GM12873 (cell line): ENCODE measurements at regions not wholly inside any gene's neighbourhood (a gene's known extent, or its start where the extent isn't known, plus 50 kb on each side); places are given as distances from the start of the nearest gene placed in this dataset.

Experiments
- TF ChIP-seq, protein P1 (sequence below): IDR thresholded peaks from 2 replicates; pipeline ENCODE4 v1.5.1; 2012; ENCODE audit warnings: low read depth, mild to moderate bottlenecking, moderate library complexity, low read length, control low read depth; ENCODE audit not compliant: insufficient read depth; ENCODE audit errors: missing control alignments

DNA sequence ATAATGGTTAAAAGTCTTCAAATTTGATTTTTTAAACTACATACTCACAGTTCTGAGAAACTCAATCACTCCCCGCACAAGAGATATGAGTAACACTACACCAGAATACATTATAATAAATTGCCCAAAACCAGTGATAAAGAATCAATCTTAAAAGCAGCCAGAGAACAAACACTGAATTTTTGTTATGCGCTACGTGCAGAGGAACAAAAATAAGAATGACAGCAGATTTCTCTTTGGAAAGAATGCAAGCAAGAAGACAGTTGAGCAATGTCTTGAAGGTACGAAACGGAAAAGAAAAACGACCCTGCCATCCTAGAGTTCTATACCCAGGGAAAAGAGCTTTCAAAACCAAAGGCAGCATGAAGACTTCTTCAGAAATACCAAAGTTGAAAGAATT is 216.7 kb downstream of the TTLL2 start:
- TF ChIP-seq, protein P1, sequence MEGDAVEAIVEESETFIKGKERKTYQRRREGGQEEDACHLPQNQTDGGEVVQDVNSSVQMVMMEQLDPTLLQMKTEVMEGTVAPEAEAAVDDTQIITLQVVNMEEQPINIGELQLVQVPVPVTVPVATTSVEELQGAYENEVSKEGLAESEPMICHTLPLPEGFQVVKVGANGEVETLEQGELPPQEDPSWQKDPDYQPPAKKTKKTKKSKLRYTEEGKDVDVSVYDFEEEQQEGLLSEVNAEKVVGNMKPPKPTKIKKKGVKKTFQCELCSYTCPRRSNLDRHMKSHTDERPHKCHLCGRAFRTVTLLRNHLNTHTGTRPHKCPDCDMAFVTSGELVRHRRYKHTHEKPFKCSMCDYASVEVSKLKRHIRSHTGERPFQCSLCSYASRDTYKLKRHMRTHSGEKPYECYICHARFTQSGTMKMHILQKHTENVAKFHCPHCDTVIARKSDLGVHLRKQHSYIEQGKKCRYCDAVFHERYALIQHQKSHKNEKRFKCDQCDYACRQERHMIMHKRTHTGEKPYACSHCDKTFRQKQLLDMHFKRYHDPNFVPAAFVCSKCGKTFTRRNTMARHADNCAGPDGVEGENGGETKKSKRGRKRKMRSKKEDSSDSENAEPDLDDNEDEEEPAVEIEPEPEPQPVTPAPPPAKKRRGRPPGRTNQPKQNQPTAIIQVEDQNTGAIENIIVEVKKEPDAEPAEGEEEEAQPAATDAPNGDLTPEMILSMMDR, result no peak

DNA sequence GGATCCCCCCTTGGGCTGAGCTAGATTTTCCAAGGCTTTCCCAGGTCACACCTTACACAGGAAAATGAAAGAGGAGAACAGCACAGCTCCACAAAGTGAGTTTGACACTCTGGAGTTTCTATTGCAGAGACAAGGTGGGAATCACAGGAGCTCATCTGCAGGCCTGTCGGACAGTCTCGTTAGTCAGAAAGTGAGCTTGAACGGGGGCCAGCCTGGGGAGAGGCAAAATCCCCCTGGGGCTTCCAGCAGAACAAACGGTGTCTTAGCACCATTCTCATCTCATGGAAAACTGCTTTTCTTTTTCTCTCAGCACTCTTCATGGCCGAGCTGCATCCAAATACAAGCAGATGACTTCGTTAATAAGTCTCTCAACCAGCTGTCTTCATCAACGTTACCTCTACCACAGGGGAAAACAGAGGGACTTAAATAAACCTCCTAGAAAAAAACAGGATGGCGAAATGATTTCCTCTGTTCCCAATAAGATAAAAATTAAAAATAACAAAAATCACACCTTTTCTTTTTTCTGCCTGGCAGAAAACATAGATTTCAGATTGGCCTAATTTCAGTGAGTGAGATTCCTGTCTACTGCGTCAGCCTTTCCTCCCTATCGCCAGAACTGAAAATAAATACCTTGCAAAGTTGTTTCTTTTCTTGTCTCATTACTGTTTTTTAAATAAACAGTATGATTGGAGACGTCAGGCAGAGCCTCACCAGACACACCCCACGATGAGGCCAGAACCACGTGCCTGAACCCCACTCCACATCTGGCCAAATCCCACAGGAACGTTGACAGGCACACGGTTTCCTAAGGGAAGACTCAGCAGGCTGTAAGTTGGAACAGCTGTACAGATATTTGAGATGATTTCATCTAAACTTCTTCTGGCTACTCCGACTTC is 219.0 kb downstream of the TTLL2 start:
- TF ChIP-seq, protein P1, result no peak

DNA sequence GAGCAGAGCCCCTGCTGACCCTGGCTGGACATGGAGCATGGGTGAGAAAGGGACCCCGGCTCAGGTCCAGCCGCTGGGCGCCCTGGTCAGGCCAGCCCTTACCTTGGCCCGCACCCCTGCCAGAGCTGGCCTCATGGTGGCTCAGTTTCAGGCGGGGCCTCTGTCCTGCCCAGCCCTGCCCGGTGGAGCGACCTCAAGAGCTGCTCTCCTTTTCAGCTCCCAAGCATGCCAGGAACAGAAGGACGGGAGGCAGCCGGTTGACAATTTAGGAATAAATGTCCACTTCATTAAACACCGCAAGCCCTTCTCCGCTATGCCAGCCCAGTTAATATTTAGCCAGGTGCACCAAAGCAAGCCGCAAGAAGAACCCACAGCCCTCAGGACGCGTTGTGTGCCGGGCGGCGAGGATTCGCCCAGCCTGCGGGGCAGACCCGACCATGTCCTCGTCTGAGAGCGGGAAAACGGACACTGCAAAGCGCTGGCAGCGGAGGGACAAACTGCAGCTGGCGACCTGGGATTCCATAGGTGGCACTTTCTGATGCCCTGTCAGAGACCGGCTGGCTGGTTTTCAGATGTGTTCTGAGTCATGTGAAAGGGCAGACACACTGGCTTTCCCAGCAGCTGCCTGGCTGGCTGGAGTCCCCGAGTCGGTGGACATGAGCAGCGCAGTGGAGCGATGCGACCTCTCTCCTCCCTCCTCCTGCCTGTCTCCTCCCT is 221.9 kb downstream of the TTLL2 start:
- TF ChIP-seq, protein P1, result no peak

DNA sequence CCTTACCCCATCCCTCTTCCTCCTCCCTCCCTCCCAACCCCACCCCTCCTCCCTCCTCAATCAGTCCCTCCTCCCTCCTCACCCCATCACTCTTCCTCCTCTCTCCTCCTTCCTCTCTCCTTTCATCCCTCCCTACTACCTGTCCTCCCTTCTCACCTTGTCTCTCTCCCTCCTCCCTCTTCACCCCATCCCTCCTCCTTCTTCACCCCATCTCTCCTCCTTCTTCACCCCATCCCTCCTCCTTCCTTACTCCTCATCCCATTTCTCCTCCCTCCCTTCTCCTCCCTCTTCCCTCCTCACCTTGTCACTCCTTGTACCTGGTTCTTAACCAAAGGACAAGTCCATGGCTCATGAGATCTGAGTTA is 222.4 kb downstream of the TTLL2 start:
- TF ChIP-seq, protein P1, result no peak

DNA sequence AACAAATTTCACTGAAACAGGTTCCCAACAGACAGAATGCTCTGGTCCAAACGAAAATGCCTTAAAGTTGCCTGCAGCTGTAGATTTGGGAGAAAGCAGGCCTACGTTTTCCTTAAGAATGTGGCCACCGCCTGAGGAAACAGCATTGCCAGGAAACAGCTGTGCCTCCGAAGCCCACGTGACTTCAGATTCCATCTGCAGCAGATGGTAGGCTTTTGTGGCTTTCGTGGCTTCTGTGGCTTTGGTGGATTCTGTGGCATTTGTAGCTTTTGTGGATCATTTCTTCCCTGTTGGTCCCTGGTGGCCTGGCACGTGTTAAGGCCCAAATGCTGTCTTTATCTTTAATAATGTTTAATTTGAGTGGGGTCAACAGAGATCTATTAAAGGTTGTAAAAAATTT is 222.9 kb downstream of the TTLL2 start:
- TF ChIP-seq, protein P1, result no peak

DNA sequence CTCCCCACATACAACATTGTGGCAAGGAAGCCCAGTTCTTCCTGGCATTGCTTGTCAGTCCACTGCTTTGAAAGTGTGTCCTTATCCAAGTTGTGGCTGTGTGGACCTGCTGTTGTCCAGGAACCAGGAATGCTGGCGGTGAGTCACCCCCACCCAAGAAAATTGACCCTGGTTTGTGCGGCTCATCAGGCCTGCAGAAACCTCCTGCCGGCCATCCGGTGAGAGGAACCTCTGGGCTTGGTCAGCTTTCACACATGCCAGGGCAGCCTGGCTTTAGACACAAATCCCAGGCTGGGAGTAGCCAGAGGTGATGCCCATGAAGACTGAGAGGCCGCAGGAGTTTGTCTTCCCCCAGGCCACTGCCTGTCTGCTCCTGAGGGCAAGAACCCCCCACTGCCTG is 223.6 kb downstream of the TTLL2 start:
- TF ChIP-seq, protein P1, result no peak

DNA sequence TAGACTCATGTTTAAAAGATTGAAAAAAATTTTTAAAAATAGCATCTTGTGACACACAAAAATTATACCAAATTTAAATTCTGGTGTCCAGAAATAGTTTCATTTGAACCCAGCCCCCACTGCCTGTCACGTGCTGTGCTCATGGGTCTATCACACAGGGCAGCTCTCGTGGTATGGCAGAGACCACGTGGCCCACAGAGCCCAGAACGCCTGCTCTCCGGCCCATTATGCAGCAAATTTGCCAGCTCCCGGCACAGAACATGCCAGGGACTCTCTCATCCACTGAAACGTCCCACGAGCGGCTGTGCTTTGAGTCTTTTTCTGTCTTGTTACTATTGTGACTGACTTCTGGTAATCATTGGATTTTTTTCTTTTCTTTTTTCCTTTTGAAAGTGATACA is 224.3 kb downstream of the TTLL2 start:
- TF ChIP-seq, protein P1, result no peak
